Stromal cell of bone marrow (primary cell): ENCODE measurements at regions not wholly inside any gene's neighbourhood (a gene's known extent, or its start where the extent isn't known, plus 50 kb on each side); places are given as distances from the start of the nearest gene placed in this dataset.

Source experiments
- DNase-seq: peaks from one replicate; pipeline ENCODE4 v3.0.0-alpha.2; 2012; ENCODE audit warnings: low read depth

- no peak for DNase-seq
Observed at GRCh38 chr13:103969520-103970050, 903.4 kb upstream of the SLC10A2 start.

GRCh38 chr13:103965506-103966243 is 899.5 kb upstream of the SLC10A2 start:
- no peak for DNase-seq

GRCh38 chr13:103961784-103962183 is 895.6 kb upstream of the SLC10A2 start:
- no peak for DNase-seq

GRCh38 chr13:103961129-103961528 is 894.9 kb upstream of the SLC10A2 start:
- DNase-seq, result no peak

- no peak for DNase-seq
Observed at GRCh38 chr13:103960001-103960400, 893.8 kb upstream of the SLC10A2 start.

GRCh38 chr13:103958691-103959090 is 892.5 kb upstream of the SLC10A2 start:
- DNase-seq, result no peak

- DNase-seq, result no peak
Observed at GRCh38 chr13:103957939-103958338, 891.7 kb upstream of the SLC10A2 start.

GRCh38 chr13:103953859-103954258 is 887.6 kb upstream of the SLC10A2 start:
- DNase-seq, result no peak

- no peak for DNase-seq
Observed at GRCh38 chr13:103952183-103952582, 886.0 kb upstream of the SLC10A2 start.

- no peak for DNase-seq
Observed at GRCh38 chr13:103948426-103948825, 882.2 kb upstream of the SLC10A2 start.

GRCh38 chr13:103945836-103946235 is 879.6 kb upstream of the SLC10A2 start:
- no peak for DNase-seq

GRCh38 chr13:103941506-103942140 is 875.4 kb upstream of the SLC10A2 start:
- DNase-seq, result no peak

- DNase-seq, result no peak
Observed at GRCh38 chr13:103935117-103935516, 868.9 kb upstream of the SLC10A2 start.

- no peak for DNase-seq
Observed at GRCh38 chr13:103931885-103932284, 865.7 kb upstream of the SLC10A2 start.

GRCh38 chr13:103931331-103931845 is 865.2 kb upstream of the SLC10A2 start:
- no peak for DNase-seq

GRCh38 chr13:103926118-103926517 is 859.9 kb upstream of the SLC10A2 start:
- DNase-seq, result no peak

GRCh38 chr13:103908911-103909310 is 842.7 kb upstream of the SLC10A2 start:
- DNase-seq, result no peak

- no peak for DNase-seq
Observed at GRCh38 chr13:103908274-103908673, 842.1 kb upstream of the SLC10A2 start.

GRCh38 chr13:103903790-103904189 is 837.6 kb upstream of the SLC10A2 start:
- DNase-seq, result no peak

GRCh38 chr13:103898481-103898880 is 832.3 kb upstream of the SLC10A2 start:
- DNase-seq, result no peak

- DNase-seq, result no peak
Observed at GRCh38 chr13:103895835-103896531, 829.8 kb upstream of the SLC10A2 start.

- no peak for DNase-seq
Observed at GRCh38 chr13:103894626-103895025, 828.4 kb upstream of the SLC10A2 start.
